GM21360 (cell line): ENCODE measurements at regions not wholly inside any gene's neighbourhood (a gene's known extent, or its start where the extent isn't known, plus 50 kb on each side); places are given as distances from the start of the nearest gene placed in this dataset.
"Not testable (repeated sequence)": the region's sequence is repeated elsewhere in the genome, so short reads cannot be mapped to it uniquely, and the experiment has no call there.

Experiments
- ATAC-seq: cut with Tn5 transposase; IDR thresholded peaks from one replicate; pipeline ENCODE4 v1.9.1; 2021; ENCODE audit warnings: mild to moderate bottlenecking, moderate library complexity; ENCODE audit not compliant: unreplicated experiment

GRCh38 chr3:40877631-40878463 lies 321.5 kb upstream of the CTNNB1 start:
- ATAC-seq, result no peak

DNA sequence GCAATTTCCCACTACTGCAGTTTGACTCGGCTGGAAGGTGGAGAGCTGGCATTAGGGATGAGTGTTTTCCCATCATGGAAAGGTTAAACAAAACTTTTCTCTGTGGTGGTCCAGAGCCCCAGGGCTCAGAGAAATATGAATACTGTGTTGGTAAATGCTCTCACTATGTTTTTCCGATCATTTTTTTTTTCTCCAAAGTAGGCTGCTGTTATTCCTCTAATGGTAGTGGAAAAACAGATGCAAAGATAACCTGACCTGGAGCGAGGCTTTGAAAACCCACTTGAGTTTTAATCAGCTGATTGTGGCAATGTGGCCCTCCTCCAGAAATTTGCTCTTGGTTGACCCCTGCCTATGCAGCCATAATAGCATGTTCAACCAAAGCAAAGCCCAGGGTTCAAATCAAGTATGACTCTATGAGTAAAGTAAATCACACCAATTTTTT lies 320.8 kb upstream of the CTNNB1 start:
- no peak for ATAC-seq

DNA sequence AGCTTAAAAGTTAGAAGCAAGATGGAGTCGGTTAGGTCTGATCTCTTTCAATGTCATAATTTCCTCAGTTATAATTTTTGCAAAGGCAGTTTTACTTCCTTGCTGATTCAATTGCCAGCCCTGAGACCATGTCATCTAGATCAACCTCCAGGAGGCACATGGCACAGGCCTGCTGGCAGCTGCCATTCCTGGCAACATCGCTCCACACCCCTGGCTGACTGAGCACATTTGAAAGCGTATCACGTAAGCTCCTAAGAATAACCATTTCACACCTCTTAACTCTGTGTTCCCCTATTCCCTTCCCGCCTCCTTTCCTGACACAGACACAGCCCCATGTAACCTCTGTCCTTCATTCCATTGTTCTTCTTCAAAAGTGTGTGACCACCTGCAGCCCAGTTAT lies 313.9 kb upstream of the CTNNB1 start:
- ATAC-seq, result no peak

GRCh38 chr3:40886660-40887425 lies 312.5 kb upstream of the CTNNB1 start:
- ATAC-seq, result no peak

DNA sequence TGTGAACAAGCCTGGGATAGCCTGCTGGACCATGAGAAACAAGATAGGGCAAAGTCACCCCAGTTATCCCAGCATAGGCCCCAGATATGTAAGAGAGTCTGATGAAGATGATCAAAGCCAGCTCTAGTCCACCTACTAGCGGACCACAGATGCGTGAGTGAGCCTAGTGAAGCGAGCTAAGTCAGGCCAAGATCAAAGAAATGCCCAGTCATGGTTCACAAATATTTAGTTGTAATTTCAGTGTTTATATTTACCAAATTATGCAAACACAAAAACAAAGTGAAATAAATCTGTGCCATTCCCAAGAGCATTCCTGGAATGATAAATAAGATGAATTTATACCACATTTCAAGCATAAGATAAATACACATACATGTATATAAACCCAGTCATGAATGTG lies 308.1 kb upstream of the CTNNB1 start:
- ATAC-seq, result no peak

- ATAC-seq, result no peak
Observed at GRCh38 chr3:40895109-40895508, 304.2 kb upstream of the CTNNB1 start.

GRCh38 chr3:40899286-40899712 lies 300.0 kb upstream of the CTNNB1 start:
- no peak for ATAC-seq

- no peak for ATAC-seq
Observed at GRCh38 chr3:40901298-40901697, 298.0 kb upstream of the CTNNB1 start.

GRCh38 chr3:40901796-40902195 lies 297.5 kb upstream of the CTNNB1 start:
- ATAC-seq, result no peak

DNA sequence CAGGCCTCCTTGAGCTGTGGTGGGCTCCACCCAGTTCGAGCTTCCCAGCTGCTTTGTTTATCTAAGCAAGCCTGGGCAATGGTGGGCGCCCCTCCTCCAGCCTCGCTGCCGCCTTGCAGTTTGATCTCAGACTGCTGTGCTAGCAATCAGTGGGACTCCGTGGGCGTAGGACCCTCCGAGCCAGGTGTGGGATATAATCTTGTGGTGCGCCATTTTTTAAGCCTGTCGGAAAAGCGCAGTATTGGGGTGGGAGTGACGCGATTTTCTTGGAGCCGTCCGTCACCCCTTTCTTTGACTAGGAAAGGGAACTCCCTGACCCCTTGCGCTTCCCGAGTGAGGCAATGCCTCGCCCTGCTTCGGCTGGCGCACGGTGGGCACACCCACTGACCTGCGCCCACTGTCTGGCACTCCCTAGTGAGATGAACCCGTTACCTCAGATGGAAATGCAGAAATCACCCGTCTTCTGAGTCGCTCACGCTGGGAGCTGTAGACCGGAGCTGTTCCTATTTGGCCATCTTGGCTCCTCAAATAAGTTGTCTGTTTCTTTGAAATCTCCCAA lies 291.3 kb upstream of the CTNNB1 start:
- ATAC-seq, result not testable (repeated sequence)

DNA sequence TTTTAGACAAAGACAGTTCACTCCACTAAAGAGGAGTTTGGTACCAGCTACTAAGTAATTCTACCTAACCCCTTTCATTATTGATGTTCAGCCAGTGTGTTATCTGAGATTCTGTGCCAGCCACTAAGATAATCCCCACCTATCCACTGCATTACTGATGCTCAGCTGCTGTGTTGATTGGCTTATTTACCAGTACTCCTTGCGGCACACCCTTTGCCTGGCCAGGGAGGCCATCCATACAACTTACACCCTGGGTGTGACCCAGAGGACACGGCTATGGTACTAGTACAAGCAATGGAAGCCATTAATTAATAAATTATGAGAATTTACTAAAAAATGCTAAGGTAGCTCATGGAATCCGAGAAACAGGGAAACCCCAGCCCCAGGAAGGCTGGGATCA lies 290.7 kb upstream of the CTNNB1 start:
- ATAC-seq, result no peak

- ATAC-seq, result no peak
Observed at GRCh38 chr3:40911264-40911663, 288.0 kb upstream of the CTNNB1 start.

- ATAC-seq, result no peak
Observed at GRCh38 chr3:40911928-40912327, 287.4 kb upstream of the CTNNB1 start.

DNA sequence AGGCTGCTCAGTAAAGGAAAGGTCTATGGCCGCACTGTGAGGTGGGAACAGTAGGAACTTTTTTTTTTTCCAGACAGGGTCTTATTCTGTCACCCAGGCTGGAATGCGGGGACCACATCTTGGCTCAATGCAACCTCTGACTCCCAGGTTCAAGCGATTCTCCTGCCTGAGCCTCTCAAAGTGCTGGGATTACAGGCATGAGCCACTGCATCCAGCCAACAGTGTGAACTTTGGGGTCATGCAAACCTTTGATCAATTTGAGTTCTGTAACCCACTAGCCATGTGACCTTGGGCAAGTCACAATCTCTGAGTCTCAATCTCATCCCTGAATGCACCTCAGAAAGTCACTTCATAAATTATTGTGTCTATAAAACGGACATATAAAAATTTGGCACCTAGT lies 286.8 kb upstream of the CTNNB1 start:
- ATAC-seq, result no peak

- no peak for ATAC-seq
Observed at GRCh38 chr3:40913192-40913591, 286.1 kb upstream of the CTNNB1 start.

DNA sequence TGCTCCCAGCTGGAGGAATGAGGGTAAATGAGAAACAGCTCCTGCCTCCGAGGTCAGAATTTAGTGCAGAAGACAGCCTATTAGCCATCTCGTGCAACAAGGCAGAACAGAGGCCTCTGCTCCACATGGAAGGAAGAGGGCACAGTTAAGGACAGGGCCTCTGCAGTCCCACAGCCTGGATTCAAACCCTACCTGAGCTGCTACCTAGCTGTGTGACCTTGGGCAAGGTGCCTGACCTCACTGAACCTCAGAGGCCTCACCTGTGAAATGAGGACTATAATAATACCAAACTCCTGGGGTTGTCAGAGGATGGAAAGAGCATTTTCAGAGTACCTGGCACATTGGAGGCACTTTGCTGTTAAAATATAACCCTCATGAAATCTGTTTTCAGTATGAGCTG lies 285.7 kb upstream of the CTNNB1 start:
- no peak for ATAC-seq

- no peak for ATAC-seq
Observed at GRCh38 chr3:40914475-40914874, 284.8 kb upstream of the CTNNB1 start.

DNA sequence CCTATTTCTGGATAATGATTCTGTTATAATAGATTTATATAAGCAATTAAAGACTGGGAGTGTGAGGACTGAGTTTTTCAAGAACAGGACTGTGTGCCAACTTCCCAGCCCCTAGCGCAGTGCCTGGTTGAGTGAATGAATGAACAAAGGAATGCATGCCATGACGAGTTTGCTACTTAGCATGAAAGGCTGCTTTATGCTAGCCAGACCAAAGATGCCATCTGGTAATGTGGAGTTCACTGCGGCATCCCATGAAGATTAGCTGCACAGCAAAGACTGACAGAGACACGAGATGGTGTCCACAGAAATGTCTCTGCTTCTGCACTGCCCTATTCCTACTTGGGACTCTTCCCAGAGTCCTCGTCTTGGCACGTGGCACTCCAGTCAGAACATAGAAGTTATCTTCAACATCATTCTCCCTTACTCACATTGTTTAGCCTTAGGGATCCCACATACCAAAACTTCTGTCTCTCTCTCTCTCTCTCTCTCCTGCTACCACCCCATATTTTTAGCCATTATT lies 283.9 kb upstream of the CTNNB1 start:
- ATAC-seq, result no peak

DNA sequence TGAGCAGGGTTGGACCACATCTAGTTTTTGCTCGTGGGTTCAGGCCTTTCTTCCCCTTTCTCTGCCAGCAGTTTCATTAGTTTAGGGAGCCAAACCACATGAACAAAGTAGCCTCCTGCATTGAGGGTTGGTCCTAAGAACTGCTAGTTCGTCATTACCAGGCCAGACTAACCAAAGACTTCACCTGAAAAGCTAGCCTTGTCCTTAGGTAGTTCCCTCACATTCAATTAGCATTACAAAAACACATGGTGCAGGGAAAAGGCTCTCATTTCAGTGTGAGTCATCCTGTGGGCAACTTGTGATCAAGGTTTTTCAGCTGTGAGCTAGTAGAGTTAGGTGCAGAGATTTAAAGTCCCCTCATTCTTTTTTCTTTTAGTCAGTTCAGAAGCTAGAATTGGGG lies 279.3 kb upstream of the CTNNB1 start:
- ATAC-seq, result no peak

- no peak for ATAC-seq
Observed at GRCh38 chr3:40921251-40921650, 278.1 kb upstream of the CTNNB1 start.

DNA sequence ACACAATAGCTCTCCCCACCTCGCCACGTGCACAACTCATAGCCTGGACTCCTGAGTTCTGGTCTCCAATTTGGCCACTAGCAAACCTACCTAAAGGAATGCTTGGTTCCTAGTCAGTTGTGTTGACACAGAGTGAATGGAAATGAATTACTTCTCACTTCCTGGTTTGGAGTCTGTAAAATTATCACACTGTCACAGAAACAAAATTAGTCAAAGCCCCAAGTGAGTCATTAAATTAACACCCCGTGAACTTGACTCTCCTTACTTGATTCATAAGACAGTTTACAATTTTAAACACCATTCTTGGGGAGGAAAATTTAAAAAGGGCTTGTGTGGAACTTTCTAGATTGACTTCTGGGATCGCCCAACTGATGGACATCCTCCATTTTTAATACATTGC lies 276.2 kb upstream of the CTNNB1 start:
- ATAC-seq, result no peak

DNA sequence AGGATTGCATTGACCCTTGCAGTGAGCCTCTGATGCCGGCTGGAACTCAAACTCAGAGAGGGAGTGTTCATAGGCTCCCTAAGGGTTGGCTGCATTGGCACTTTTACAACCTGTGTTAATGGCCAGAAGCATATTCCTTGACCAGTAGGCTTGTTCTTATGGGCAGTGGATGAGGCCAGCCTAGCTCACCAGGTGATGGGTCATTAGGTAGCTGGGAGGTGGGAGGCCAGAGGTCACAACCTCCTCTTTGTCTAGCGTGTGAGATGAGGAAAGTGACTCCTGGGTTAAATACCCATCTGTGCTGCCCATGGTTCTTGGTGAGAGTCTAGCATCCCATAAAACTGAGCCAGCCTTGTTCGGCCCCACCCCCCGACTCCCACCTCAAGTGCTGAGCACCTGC lies 275.7 kb upstream of the CTNNB1 start:
- no peak for ATAC-seq
